ENCODE measurements at regions not wholly inside any gene's neighbourhood (a gene's known extent, or its start where the extent isn't known, plus 50 kb on each side); places are given as distances from the start of the nearest gene placed in this dataset.
"Not testable (repeated sequence)": the region's sequence is repeated elsewhere in the genome, so short reads cannot be mapped to it uniquely, and the experiment has no call there.

DNA sequence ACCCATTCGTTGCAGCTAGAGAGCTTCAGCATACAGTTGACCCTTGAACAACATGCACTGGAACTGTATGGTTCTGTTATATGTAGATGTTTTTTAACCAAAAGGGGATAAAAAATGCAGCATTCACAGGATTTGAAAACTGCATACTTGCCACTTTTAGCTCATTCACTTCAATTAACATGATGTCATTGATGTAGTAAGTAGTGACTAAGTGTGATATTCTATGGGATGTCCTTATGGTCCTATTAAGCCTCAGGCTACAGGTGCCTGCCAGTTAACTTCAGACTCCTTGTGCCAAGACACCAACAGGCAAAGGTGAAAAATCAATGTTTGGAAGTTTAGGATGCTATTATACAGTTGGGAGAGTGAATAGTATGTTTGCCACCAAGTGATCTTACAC, 553.6 kb upstream of the NECTIN3 start:
- Mint-ChIP-seq H3K4me1 (ENCODE audit: low read depth) (peaks cover 23% of the 10 kb centered on the region), H3K27me3 (ENCODE audit: insufficient read depth) (no peaks in the 10 kb centered on the region), H3K9me3 (peaks cover 6% of the 10 kb centered on the region; the same call in 1 of the 2 replicates), H3K4me3 (no peak overlapping the region), H3K27ac (no peak overlapping the region), H3K36me3 (ENCODE audit: low read depth) (peaks cover 24% of the 10 kb centered on the region)
- TF ChIP-seq, protein P1, sequence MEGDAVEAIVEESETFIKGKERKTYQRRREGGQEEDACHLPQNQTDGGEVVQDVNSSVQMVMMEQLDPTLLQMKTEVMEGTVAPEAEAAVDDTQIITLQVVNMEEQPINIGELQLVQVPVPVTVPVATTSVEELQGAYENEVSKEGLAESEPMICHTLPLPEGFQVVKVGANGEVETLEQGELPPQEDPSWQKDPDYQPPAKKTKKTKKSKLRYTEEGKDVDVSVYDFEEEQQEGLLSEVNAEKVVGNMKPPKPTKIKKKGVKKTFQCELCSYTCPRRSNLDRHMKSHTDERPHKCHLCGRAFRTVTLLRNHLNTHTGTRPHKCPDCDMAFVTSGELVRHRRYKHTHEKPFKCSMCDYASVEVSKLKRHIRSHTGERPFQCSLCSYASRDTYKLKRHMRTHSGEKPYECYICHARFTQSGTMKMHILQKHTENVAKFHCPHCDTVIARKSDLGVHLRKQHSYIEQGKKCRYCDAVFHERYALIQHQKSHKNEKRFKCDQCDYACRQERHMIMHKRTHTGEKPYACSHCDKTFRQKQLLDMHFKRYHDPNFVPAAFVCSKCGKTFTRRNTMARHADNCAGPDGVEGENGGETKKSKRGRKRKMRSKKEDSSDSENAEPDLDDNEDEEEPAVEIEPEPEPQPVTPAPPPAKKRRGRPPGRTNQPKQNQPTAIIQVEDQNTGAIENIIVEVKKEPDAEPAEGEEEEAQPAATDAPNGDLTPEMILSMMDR (IDR thresholded peaks at IDR 0.05): no peak
- DNase-seq: no peak

- Mint-ChIP-seq H3K27me3 (ENCODE audit: insufficient read depth) (no peaks in the 10 kb centered on the region; the same call in 1 of the 2 replicates), H3K4me1 (ENCODE audit: low read depth) (peaks cover 23% of the 10 kb centered on the region), H3K9me3 (peaks cover 8% of the 10 kb centered on the region; the same call in 1 of the 2 replicates), H3K27ac (no peak overlapping the region), H3K36me3 (ENCODE audit: low read depth) (peaks cover 32% of the 10 kb centered on the region), H3K4me3 (no peak overlapping the region)
- DNase-seq: no peak
- TF ChIP-seq, protein P1 (IDR thresholded peaks at IDR 0.05): no peak
Measured at GRCh38 chr3:110519071-110519470, 552.5 kb upstream of the NECTIN3 start.

DNA sequence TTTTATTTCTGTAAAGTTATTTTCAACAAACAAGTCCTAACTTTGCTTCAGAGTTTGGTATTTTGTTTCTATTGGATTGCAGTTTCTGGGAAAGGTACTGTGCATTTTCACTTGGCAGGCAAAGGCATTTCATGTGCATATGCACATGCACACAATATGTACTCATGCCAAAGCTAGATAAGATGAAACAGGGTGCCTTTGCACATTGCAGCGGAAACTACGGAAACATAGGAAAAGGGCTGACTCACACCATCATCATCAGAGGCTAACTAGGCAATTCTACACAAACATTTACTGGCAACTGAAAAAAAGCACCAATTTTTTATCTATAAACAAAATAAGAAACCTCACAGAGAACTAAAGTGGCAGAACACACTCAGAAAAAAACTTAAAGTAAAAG, 550.6 kb upstream of the NECTIN3 start:
- peak overlapping the region; percentile 92 for H3K27ac Mint-ChIP-seq
- H3K36me3 Mint-ChIP-seq (ENCODE audit: low read depth): peaks cover 33% of the 10 kb centered on the region
- no peaks in the 10 kb centered on the region; the same call in 1 of the 2 replicates for H3K27me3 Mint-ChIP-seq (ENCODE audit: insufficient read depth)
- peak; percentile 85 for DNase-seq
- peaks cover 16% of the 10 kb centered on the region; the same call in 1 of the 2 replicates for H3K9me3 Mint-ChIP-seq
- peaks cover 29% of the 10 kb centered on the region for H3K4me1 Mint-ChIP-seq (ENCODE audit: low read depth)
- peak overlapping the region; percentile 45 for H3K4me3 Mint-ChIP-seq
- TF ChIP-seq, protein P1 (IDR thresholded peaks at IDR 0.05): no peak

GRCh38 chr3:110525558-110526064, 546.0 kb upstream of the NECTIN3 start:
- Mint-ChIP-seq H3K27ac (peak overlapping the region; percentile 82), H3K4me1 (ENCODE audit: low read depth) (peaks cover 60% of the 10 kb centered on the region), H3K9me3 (peaks cover 16% of the 10 kb centered on the region; the same call in 1 of the 2 replicates), H3K36me3 (ENCODE audit: low read depth) (peaks cover 41% of the 10 kb centered on the region)
- not testable (repeated sequence) for H3K27me3 Mint-ChIP-seq (ENCODE audit: insufficient read depth); H3K4me3 Mint-ChIP-seq; DNase-seq

DNA sequence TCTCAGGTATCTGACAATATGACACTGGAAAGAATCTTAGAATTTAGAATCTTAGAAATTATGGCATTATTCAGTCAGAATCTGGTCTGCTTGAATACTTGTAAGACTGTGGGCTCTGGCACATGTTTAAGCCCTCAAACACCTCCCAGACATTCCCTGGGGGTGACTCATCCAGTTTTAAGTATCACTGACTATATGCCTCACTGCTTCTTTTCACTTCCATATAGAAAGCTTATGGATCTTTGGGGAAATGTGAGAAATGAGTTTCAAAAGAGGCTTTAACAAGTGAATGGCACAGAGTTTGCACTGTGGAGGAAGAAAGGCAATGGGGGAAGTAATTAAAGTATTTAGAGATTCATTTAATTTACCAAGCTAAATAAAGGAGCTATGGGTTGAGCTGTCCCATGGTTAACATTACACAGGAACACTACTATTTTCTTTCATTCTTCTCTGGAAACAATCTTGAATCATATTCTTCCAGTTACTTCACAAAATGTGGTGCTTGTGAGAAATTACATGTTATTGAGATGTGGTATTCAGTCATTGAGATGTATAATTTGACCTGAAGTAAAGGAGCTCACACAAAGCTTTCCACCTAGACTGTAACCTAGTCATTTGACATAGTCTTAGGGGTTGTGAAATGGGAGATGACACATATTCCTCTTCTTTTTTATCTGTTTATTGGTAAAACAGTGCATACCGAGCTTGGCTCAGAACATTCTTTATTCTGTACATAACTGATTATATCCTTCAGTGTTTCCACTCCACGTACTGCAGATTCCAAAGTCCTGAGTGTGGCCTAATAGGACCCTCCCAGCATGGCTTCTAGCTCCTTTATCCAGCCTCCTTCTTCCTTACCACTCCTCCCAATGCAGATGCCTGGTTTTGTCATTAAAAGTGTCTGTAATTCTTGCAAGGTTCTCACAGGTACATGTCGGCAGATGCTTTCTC, 544.6 kb upstream of the NECTIN3 start:
- Mint-ChIP-seq H3K27me3 (ENCODE audit: insufficient read depth) (no peaks in the 10 kb centered on the region; the same call in 1 of the 2 replicates), H3K4me3 (peak overlapping the region; percentile 62), H3K4me1 (ENCODE audit: low read depth) (peaks cover 49% of the 10 kb centered on the region), H3K9me3 (peaks cover 15% of the 10 kb centered on the region; the same call in 1 of the 2 replicates), H3K36me3 (ENCODE audit: low read depth) (peaks cover 34% of the 10 kb centered on the region), H3K27ac (peak overlapping the region; percentile 82)
- TF ChIP-seq, protein P1 (IDR thresholded peaks at IDR 0.05): no peak
- DNase-seq: peak; percentile 85

Measured in HFFc6 (cell line).